GM06990 (cell line): ENCODE measurements at regions not wholly inside any gene's neighbourhood (a gene's known extent, or its start where the extent isn't known, plus 50 kb on each side); places are given as distances from the start of the nearest gene placed in this dataset.

Source experiments
- DNase-seq: peaks from one replicate; pipeline ENCODE4 v3.0.0-alpha.2; 2011; ENCODE audit not compliant: insufficient read length; ENCODE audit errors: extremely low read depth
- H3K27me3 ChIP-seq: replicated peaks from 2 replicates; pipeline ENCODE4 v1.6.0; 2011; ENCODE audit warnings: low read length; ENCODE audit not compliant: control insufficient read depth, insufficient read depth
- H3K36me3 ChIP-seq: 2 replicates; pipeline ENCODE4 v1.5.1; 2011; ENCODE audit warnings: low read length; ENCODE audit not compliant: control insufficient read depth, insufficient read depth
- H3K4me3 ChIP-seq: replicated peaks from 2 replicates; pipeline ENCODE4 v1.5.1; 2011; ENCODE audit warnings: low read depth, mild to moderate bottlenecking, control low read depth, low read length
- CTCF ChIP-seq: IDR thresholded peaks from 2 replicates; pipeline ENCODE4 v1.5.1; 2011; ENCODE audit warnings: low read length, control low read depth, mild to moderate bottlenecking, inconsistent platforms; ENCODE audit not compliant: insufficient read depth, poor library complexity, severe bottlenecking

GRCh38 chr17:69760562-69760961 lies 314.5 kb upstream of the KCNJ16 start:
- no peak for DNase-seq
- H3K27me3 ChIP-seq = no peaks in the 10 kb centered on the region
- no peak for TF ChIP-seq CTCF
- no peaks in the 10 kb centered on the region for H3K36me3 ChIP-seq
- H3K4me3 ChIP-seq = no peak overlapping the region

GRCh38 chr17:69761011-69761410 lies 314.0 kb upstream of the KCNJ16 start:
- no peak for DNase-seq
- H3K36me3 ChIP-seq = no peaks in the 10 kb centered on the region
- no peak for TF ChIP-seq CTCF
- H3K27me3 ChIP-seq = no peaks in the 10 kb centered on the region
- no peak overlapping the region for H3K4me3 ChIP-seq

- DNase-seq = no peak
- TF ChIP-seq CTCF = no peak
Measured at GRCh38 chr17:69761767-69762321, 313.2 kb upstream of the KCNJ16 start.

GRCh38 chr17:69762359-69762758 lies 312.7 kb upstream of the KCNJ16 start:
- Histone ChIP-seq H3K27me3 (no peaks in the 10 kb centered on the region), H3K4me3 (no peak overlapping the region), H3K36me3 (no peaks in the 10 kb centered on the region)
- no peak for DNase-seq
- no peak for TF ChIP-seq CTCF

More at GRCh38 chr17:69761767-69762321, 313.2 kb upstream of the KCNJ16 start:
- no peaks in the 10 kb centered on the region for H3K36me3 ChIP-seq
- no peaks in the 10 kb centered on the region for H3K27me3 ChIP-seq
- no peak overlapping the region for H3K4me3 ChIP-seq

GRCh38 chr17:69762766-69763165 lies 312.3 kb upstream of the KCNJ16 start:
- Histone ChIP-seq H3K36me3 (no peaks in the 10 kb centered on the region), H3K27me3 (no peaks in the 10 kb centered on the region), H3K4me3 (no peak overlapping the region)
- DNase-seq = no peak
- TF ChIP-seq CTCF = no peak

GRCh38 chr17:69763503-69763902 lies 311.5 kb upstream of the KCNJ16 start:
- no peak for TF ChIP-seq CTCF
- Histone ChIP-seq H3K36me3 (no peaks in the 10 kb centered on the region), H3K27me3 (no peaks in the 10 kb centered on the region), H3K4me3 (no peak overlapping the region)
- DNase-seq = no peak
